ENCODE measurements at regions not wholly inside any gene's neighbourhood (a gene's known extent, or its start where the extent isn't known, plus 50 kb on each side); places are given as distances from the start of the nearest gene placed in this dataset.

GRCh38 chr10:6978187-6978627 lies 398.1 kb upstream of the PRKCQ start:
- Histone ChIP-seq H3K4me2 (no peak overlapping the region), H3F3A (replicated peaks; ENCODE audit: low read depth) (no peaks in the 10 kb centered on the region), H3K9me2 (ENCODE audit: insufficient read depth) (no peaks in the 10 kb centered on the region), H3K27me3 (ENCODE audit: insufficient read depth) (no peaks in the 10 kb centered on the region), H3K79me2 (replicated peaks; ENCODE audit: insufficient read depth) (no peaks in the 10 kb centered on the region), H2AFZ (no peak overlapping the region), H4K20me1 (replicated peaks; ENCODE audit: insufficient read depth) (no peaks in the 10 kb centered on the region), H3K4me1 (ENCODE audit: insufficient read depth) (peaks cover 11% of the 10 kb centered on the region), H3K4me3 (no peak overlapping the region), H3K27ac (ENCODE audit: low read depth) (no peak overlapping the region), H3K36me3 (ENCODE audit: insufficient read depth) (no peaks in the 10 kb centered on the region)
- TF ChIP-seq NANOG (IDR thresholded peaks at IDR 0.05; ENCODE audit: borderline replicate concordance) (no peak), EZH2 (IDR thresholded peaks at IDR 0.05; ENCODE audit: low read depth, unreplicated experiment) (no peak), POLR2AphosphoS5 (IDR thresholded peaks at IDR 0.05; ENCODE audit: low read depth) (no peak), EZH2phosphoT487 (IDR thresholded peaks at IDR 0.05; ENCODE audit: unreplicated experiment) (no peak)
- TF ChIP-seq, protein P1, sequence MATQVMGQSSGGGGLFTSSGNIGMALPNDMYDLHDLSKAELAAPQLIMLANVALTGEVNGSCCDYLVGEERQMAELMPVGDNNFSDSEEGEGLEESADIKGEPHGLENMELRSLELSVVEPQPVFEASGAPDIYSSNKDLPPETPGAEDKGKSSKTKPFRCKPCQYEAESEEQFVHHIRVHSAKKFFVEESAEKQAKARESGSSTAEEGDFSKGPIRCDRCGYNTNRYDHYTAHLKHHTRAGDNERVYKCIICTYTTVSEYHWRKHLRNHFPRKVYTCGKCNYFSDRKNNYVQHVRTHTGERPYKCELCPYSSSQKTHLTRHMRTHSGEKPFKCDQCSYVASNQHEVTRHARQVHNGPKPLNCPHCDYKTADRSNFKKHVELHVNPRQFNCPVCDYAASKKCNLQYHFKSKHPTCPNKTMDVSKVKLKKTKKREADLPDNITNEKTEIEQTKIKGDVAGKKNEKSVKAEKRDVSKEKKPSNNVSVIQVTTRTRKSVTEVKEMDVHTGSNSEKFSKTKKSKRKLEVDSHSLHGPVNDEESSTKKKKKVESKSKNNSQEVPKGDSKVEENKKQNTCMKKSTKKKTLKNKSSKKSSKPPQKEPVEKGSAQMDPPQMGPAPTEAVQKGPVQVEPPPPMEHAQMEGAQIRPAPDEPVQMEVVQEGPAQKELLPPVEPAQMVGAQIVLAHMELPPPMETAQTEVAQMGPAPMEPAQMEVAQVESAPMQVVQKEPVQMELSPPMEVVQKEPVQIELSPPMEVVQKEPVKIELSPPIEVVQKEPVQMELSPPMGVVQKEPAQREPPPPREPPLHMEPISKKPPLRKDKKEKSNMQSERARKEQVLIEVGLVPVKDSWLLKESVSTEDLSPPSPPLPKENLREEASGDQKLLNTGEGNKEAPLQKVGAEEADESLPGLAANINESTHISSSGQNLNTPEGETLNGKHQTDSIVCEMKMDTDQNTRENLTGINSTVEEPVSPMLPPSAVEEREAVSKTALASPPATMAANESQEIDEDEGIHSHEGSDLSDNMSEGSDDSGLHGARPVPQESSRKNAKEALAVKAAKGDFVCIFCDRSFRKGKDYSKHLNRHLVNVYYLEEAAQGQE (IDR thresholded peaks at IDR 0.05; ENCODE audit: unreplicated experiment) = no peak
- TF ChIP-seq, protein P2, sequence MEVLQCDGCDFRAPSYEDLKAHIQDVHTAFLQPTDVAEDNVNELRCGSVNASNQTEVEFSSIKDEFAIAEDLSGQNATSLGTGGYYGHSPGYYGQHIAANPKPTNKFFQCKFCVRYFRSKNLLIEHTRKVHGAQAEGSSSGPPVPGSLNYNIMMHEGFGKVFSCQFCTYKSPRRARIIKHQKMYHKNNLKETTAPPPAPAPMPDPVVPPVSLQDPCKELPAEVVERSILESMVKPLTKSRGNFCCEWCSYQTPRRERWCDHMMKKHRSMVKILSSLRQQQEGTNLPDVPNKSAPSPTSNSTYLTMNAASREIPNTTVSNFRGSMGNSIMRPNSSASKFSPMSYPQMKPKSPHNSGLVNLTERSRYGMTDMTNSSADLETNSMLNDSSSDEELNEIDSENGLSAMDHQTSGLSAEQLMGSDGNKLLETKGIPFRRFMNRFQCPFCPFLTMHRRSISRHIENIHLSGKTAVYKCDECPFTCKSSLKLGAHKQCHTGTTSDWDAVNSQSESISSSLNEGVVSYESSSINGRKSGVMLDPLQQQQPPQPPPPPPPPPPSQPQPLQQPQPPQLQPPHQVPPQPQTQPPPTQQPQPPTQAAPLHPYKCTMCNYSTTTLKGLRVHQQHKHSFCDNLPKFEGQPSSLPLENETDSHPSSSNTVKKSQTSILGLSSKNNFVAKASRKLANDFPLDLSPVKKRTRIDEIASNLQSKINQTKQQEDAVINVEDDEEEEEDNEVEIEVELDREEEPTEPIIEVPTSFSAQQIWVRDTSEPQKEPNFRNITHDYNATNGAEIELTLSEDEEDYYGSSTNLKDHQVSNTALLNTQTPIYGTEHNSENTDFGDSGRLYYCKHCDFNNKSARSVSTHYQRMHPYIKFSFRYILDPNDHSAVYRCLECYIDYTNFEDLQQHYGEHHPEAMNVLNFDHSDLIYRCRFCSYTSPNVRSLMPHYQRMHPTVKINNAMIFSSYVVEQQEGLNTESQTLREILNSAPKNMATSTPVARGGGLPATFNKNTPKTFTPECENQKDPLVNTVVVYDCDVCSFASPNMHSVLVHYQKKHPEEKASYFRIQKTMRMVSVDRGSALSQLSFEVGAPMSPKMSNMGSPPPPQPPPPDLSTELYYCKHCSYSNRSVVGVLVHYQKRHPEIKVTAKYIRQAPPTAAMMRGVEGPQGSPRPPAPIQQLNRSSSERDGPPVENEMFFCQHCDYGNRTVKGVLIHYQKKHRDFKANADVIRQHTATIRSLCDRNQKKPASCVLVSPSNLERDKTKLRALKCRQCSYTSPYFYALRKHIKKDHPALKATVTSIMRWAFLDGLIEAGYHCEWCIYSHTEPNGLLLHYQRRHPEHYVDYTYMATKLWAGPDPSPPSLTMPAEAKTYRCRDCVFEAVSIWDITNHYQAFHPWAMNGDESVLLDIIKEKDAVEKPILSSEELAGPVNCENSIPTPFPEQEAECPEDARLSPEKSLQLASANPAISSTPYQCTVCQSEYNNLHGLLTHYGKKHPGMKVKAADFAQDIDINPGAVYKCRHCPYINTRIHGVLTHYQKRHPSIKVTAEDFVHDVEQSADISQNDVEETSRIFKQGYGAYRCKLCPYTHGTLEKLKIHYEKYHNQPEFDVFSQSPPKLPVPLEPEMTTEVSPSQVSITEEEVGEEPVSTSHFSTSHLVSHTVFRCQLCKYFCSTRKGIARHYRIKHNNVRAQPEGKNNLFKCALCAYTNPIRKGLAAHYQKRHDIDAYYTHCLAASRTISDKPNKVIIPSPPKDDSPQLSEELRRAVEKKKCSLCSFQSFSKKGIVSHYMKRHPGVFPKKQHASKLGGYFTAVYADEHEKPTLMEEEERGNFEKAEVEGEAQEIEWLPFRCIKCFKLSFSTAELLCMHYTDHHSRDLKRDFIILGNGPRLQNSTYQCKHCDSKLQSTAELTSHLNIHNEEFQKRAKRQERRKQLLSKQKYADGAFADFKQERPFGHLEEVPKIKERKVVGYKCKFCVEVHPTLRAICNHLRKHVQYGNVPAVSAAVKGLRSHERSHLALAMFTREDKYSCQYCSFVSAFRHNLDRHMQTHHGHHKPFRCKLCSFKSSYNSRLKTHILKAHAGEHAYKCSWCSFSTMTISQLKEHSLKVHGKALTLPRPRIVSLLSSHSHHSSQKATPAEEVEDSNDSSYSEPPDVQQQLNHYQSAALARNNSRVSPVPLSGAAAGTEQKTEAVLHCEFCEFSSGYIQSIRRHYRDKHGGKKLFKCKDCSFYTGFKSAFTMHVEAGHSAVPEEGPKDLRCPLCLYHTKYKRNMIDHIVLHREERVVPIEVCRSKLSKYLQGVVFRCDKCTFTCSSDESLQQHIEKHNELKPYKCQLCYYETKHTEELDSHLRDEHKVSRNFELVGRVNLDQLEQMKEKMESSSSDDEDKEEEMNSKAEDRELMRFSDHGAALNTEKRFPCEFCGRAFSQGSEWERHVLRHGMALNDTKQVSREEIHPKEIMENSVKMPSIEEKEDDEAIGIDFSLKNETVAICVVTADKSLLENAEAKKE (CRISPR knock-in tag; IDR thresholded peaks at IDR 0.05) = no peak
- TF ChIP-seq, protein P3, sequence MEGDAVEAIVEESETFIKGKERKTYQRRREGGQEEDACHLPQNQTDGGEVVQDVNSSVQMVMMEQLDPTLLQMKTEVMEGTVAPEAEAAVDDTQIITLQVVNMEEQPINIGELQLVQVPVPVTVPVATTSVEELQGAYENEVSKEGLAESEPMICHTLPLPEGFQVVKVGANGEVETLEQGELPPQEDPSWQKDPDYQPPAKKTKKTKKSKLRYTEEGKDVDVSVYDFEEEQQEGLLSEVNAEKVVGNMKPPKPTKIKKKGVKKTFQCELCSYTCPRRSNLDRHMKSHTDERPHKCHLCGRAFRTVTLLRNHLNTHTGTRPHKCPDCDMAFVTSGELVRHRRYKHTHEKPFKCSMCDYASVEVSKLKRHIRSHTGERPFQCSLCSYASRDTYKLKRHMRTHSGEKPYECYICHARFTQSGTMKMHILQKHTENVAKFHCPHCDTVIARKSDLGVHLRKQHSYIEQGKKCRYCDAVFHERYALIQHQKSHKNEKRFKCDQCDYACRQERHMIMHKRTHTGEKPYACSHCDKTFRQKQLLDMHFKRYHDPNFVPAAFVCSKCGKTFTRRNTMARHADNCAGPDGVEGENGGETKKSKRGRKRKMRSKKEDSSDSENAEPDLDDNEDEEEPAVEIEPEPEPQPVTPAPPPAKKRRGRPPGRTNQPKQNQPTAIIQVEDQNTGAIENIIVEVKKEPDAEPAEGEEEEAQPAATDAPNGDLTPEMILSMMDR (conservative IDR thresholded peaks at IDR 0.05; ENCODE audit: low read depth in 2 of 2) = no peak
- Mint-ChIP-seq H3K9me3 (no peaks in the 10 kb centered on the region), H3K4me1 (peaks cover 13% of the 10 kb centered on the region; the same call in 2 of the 3 replicates), H3K36me3 (ENCODE audit: low read depth) (no peaks in the 10 kb centered on the region), H3K27me3 (ENCODE audit: insufficient read depth, low read depth, poor library complexity) (no peaks in the 10 kb centered on the region), H3K27ac (no peak overlapping the region), H3K4me3 (no peak overlapping the region)
- DNase-seq (ENCODE audit: low spot score) (no peak), ATAC-seq (no peak)
